Activated CD8-positive, alpha-beta T cell treated with anti-CD3 and anti-CD28 coated beads, Interleukin-2, amount 10 ng/mL, durations not matched to agents 7 days and 5 days (primary cell): ENCODE measurements at regions not wholly inside any gene's neighbourhood (a gene's known extent, or its start where the extent isn't known, plus 50 kb on each side); places are given as distances from the start of the nearest gene placed in this dataset.
"Not testable (repeated sequence)": the region's sequence is repeated elsewhere in the genome, so short reads cannot be mapped to it uniquely, and the experiment has no call there.

ENCODE experiments used
- ATAC-seq: fragments of 150-1000 bp; cut with Tn5 transposase; one replicate; pipeline ENCODE4 v1.10.0; 2021; ENCODE audit warnings: moderate library complexity
- CTCF ChIA-PET: fragments of 350-600 bp; sonication (Branson Sonifier 250); formaldehyde crosslinking; loops from one replicate; lab custom pipeline; 2021; ENCODE audit warnings: antibody characterized with exemption; lab: Charles Lee
- POLR2A ChIA-PET: fragments of 350-600 bp; sonication (Branson Sonifier 250); formaldehyde crosslinking; loops from one replicate; lab custom pipeline; 2021; ENCODE audit warnings: antibody characterized with exemption; lab: Charles Lee
- DNase-seq: peaks from one replicate; pipeline ENCODE4 v3.0.0-alpha.2; 2020
- H3K27ac Mint-ChIP-seq: one replicate; pipeline ENCODE4 v1.8.0; 2021; ENCODE audit warnings: mild to moderate bottlenecking, mixed read lengths
- H3K27me3 Mint-ChIP-seq: one replicate; pipeline ENCODE4 v1.8.0; 2021; ENCODE audit warnings: low read depth, mixed read lengths
- H3K36me3 Mint-ChIP-seq: one replicate; pipeline ENCODE4 v1.8.0; 2021; ENCODE audit warnings: low read depth, mixed read lengths
- H3K4me1 Mint-ChIP-seq: one replicate; pipeline ENCODE4 v1.8.0; 2021; ENCODE audit warnings: low read depth, mixed read lengths
- H3K4me3 Mint-ChIP-seq: one replicate; pipeline ENCODE4 v1.8.0; 2021; ENCODE audit warnings: mild to moderate bottlenecking, mixed read lengths
- H3K9me3 Mint-ChIP-seq: one replicate; pipeline ENCODE4 v1.8.0; 2022; ENCODE audit warnings: mixed read lengths; ENCODE audit not compliant: insufficient read depth

GRCh38 chr5:24005384-24005783 lies 498.0 kb downstream of the PRDM9 start:
- no peaks in the 10 kb centered on the region for H3K27me3 Mint-ChIP-seq
- no peak for ATAC-seq
- H3K4me1 Mint-ChIP-seq = no peaks in the 10 kb centered on the region
- H3K27ac Mint-ChIP-seq = no peak overlapping the region
- DNase-seq = no peak
- no peak overlapping the region for H3K4me3 Mint-ChIP-seq
- no peaks in the 10 kb centered on the region for H3K36me3 Mint-ChIP-seq
- peaks cover 14% of the 10 kb centered on the region for H3K9me3 Mint-ChIP-seq
- CTCF ChIA-PET = no interaction called here
- POLR2A ChIA-PET = no interaction called here

DNA sequence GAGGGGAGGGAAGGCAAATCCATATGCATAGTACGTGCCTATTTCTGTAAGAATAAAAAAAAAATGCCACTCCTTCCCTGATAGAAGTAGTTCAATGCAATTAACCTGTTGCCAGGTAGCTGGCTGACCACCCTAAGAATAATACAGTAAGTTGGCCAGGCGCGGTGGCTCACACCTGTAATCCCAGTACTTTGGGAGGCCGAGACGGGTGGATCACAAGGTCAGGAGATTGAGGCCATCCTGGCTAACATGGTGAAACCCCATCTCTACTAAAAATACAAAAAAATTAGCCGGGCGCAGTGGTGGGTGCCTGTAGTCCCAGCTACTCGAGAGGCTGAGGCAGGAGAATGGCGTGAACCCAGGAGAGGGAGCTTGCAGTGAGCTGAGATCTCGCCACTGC lies 510.3 kb downstream of the PRDM9 start:
- H3K4me3 Mint-ChIP-seq, H3K4me1 Mint-ChIP-seq, H3K9me3 Mint-ChIP-seq, H3K27me3 Mint-ChIP-seq, DNase-seq, CTCF ChIA-PET, H3K27ac Mint-ChIP-seq, H3K36me3 Mint-ChIP-seq, ATAC-seq: not testable (repeated sequence)
- POLR2A ChIA-PET = interaction anchor here (0.6 kb wide), 1 partner anchor 426 kb away, joined by 3 read pairs; no protein-coding TSS in a partner anchor

GRCh38 chr5:24026288-24026687 lies 518.9 kb downstream of the PRDM9 start:
- ChIA-PET POLR2A (no interaction called here), CTCF (no interaction called here)
- no peak for DNase-seq
- no peak overlapping the region for H3K4me3 Mint-ChIP-seq
- H3K27ac Mint-ChIP-seq = no peak overlapping the region
- H3K4me1 Mint-ChIP-seq = no peaks in the 10 kb centered on the region
- ATAC-seq = no peak
- no peaks in the 10 kb centered on the region for H3K27me3 Mint-ChIP-seq
- no peaks in the 10 kb centered on the region for H3K36me3 Mint-ChIP-seq
- peaks cover 27% of the 10 kb centered on the region for H3K9me3 Mint-ChIP-seq

DNA sequence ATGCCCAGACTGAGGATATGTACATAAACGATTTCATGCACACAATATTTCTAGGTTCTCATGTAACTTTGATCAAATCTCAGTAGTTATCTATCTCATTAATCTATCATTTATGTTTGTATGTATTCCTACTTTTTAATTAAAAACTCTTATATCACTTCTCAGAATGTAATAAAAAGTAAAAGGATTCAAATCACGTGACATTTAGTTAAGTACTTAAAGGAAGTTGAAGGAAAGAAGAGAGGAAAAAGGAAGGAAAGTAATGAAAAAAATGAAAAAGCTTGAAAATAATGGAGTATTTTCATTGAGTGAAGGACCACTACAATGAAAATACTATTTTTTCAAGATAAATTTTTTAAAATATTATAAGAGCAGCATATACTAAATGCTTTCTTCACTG lies 535.3 kb downstream of the PRDM9 start:
- Mint-ChIP-seq H3K27ac (no peak overlapping the region), H3K27me3 (no peaks in the 10 kb centered on the region), H3K9me3 (peaks cover 14% of the 10 kb centered on the region), H3K36me3 (no peaks in the 10 kb centered on the region), H3K4me3 (no peak overlapping the region), H3K4me1 (no peaks in the 10 kb centered on the region)
- ChIA-PET CTCF (no interaction called here), POLR2A (no interaction called here)
- no peak for ATAC-seq
- DNase-seq = no peak

DNA sequence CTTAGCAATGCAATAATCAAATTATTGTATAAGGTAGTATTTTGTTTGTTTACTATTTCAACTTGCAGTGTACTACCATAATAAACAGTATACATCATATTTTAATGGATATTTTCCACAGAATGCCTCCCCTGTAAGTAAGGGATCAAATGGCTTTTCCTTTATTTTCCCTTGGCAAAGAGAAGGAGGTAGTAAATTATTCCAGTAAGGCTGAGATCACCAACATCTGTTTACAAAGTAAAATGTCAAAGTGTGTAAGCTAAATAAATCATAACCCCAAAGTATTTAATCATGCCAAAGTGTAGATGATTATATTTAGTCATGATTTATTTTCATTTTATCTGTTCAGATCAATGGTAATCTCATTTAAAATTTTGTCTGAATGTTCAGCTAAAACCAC lies 537.6 kb downstream of the PRDM9 start:
- Mint-ChIP-seq H3K9me3 (peaks cover 19% of the 10 kb centered on the region), H3K4me1 (no peaks in the 10 kb centered on the region), H3K4me3 (no peak overlapping the region), H3K27ac (no peak overlapping the region), H3K36me3 (no peaks in the 10 kb centered on the region), H3K27me3 (no peaks in the 10 kb centered on the region)
- DNase-seq (no peak), ATAC-seq (no peak)
- CTCF ChIA-PET = no interaction called here
- POLR2A ChIA-PET = no interaction called here

DNA sequence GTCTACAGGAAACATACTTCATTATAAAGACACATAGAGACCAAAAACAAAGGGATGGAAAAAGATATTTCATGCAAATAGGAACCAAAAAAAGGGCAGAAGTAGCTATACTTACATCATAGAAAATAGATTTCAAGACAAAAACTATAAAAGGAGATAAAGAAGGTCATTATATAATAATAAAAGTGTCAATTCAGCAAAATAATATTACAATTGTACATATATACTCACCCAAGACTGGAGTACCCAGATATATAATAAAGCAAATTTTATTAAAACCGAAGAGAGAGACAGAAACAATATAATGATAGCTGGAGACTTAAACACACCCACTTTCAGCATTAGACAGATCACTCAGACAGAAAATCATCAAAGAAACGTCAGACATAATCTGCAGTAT lies 546.3 kb downstream of the PRDM9 start:
- POLR2A ChIA-PET = no interaction called here
- H3K27ac Mint-ChIP-seq = no peak overlapping the region
- H3K27me3 Mint-ChIP-seq = no peaks in the 10 kb centered on the region

GRCh38 chr5:24059006-24059405 lies 551.6 kb downstream of the PRDM9 start:
- Mint-ChIP-seq H3K4me1 (no peaks in the 10 kb centered on the region), H3K4me3 (no peak overlapping the region), H3K36me3 (no peaks in the 10 kb centered on the region), H3K27ac (no peak overlapping the region), H3K27me3 (no peaks in the 10 kb centered on the region), H3K9me3 (peaks cover 16% of the 10 kb centered on the region)
- CTCF ChIA-PET = no interaction called here
- POLR2A ChIA-PET = no interaction called here
- DNase-seq (no peak), ATAC-seq (no peak)

More for the DNA sequence above, 546.3 kb downstream of the PRDM9 start:
- DNase-seq (no peak), ATAC-seq (no peak)
- Mint-ChIP-seq H3K4me3 (no peak overlapping the region), H3K9me3 (peaks cover 32% of the 10 kb centered on the region), H3K36me3 (no peaks in the 10 kb centered on the region), H3K4me1 (no peaks in the 10 kb centered on the region)
- CTCF ChIA-PET = no interaction called here

GRCh38 chr5:24059716-24060115 lies 552.3 kb downstream of the PRDM9 start:
- ATAC-seq (no peak), DNase-seq (no peak)
- H3K27me3 Mint-ChIP-seq = no peaks in the 10 kb centered on the region
- H3K36me3 Mint-ChIP-seq = no peaks in the 10 kb centered on the region
- peaks cover 12% of the 10 kb centered on the region for H3K9me3 Mint-ChIP-seq
- CTCF ChIA-PET = no interaction called here
- no peak overlapping the region for H3K27ac Mint-ChIP-seq
- POLR2A ChIA-PET = no interaction called here
- no peaks in the 10 kb centered on the region for H3K4me1 Mint-ChIP-seq
- H3K4me3 Mint-ChIP-seq = no peak overlapping the region

DNA sequence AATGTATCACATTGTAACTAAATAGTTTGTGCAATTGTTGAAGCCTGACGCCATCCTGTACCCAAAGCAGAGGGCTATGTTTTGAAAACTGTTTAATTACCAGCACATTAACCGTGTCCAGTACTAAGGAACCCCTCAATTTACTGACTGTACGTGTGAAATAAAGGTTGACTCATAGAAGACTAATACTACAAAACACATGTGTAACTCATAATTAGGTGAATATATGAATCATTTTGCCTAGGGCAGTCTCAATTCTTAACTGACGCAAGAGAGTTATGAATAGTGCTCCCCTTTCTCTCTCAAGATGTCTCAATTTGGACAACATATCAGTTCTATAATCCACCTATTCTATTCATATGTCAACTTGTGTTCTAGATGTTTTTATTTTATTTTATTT lies 558.4 kb downstream of the PRDM9 start:
- ATAC-seq = no peak
- no peak overlapping the region for H3K4me3 Mint-ChIP-seq

GRCh38 chr5:24067208-24067607 lies 559.8 kb downstream of the PRDM9 start:
- H3K27me3 Mint-ChIP-seq = no peaks in the 10 kb centered on the region
- H3K4me1 Mint-ChIP-seq = no peaks in the 10 kb centered on the region
- ChIA-PET CTCF (no interaction called here), POLR2A (no interaction called here)
- H3K27ac Mint-ChIP-seq = no peak overlapping the region
- no peak overlapping the region for H3K4me3 Mint-ChIP-seq
- DNase-seq = no peak
- H3K9me3 Mint-ChIP-seq = peaks cover 25% of the 10 kb centered on the region
- no peaks in the 10 kb centered on the region for H3K36me3 Mint-ChIP-seq
- no peak for ATAC-seq

More for the DNA sequence above, 558.4 kb downstream of the PRDM9 start:
- H3K36me3 Mint-ChIP-seq = no peaks in the 10 kb centered on the region
- H3K9me3 Mint-ChIP-seq = peaks cover 23% of the 10 kb centered on the region
- no peaks in the 10 kb centered on the region for H3K27me3 Mint-ChIP-seq
- ChIA-PET POLR2A (no interaction called here), CTCF (no interaction called here)
- H3K4me1 Mint-ChIP-seq = no peaks in the 10 kb centered on the region
- no peak overlapping the region for H3K27ac Mint-ChIP-seq
- DNase-seq = no peak

DNA sequence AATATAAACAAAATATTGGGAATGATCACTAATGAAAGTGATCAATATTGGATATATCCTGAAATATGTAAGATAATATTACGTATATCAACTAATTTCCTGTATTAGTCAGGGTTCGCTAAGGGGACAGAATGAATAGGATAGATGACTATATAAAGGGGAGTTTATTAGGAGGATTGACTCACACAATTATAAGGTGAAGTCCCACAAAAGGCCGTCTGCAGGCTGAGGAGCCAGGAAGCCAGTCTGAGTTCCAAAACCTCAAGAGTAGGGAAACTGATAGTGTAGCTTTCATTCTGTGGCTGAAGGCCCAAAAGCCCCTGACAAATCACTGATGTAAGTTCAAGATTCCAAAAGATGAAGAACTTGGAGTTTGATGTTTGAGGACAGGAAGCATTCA lies 561.1 kb downstream of the PRDM9 start:
- ATAC-seq = no peak
- H3K4me3 Mint-ChIP-seq = no peak overlapping the region
- no peaks in the 10 kb centered on the region for H3K36me3 Mint-ChIP-seq
- ChIA-PET CTCF (no interaction called here), POLR2A (no interaction called here)
- H3K4me1 Mint-ChIP-seq = no peaks in the 10 kb centered on the region
- DNase-seq = no peak
- no peak overlapping the region for H3K27ac Mint-ChIP-seq
- no peaks in the 10 kb centered on the region for H3K27me3 Mint-ChIP-seq
- H3K9me3 Mint-ChIP-seq = peaks cover 25% of the 10 kb centered on the region

- ChIA-PET POLR2A (no interaction called here), CTCF (no interaction called here)
- H3K9me3 Mint-ChIP-seq = peaks cover 16% of the 10 kb centered on the region
- H3K27me3 Mint-ChIP-seq = no peaks in the 10 kb centered on the region
- no peak for DNase-seq
- H3K4me1 Mint-ChIP-seq = no peaks in the 10 kb centered on the region
- no peak overlapping the region for H3K27ac Mint-ChIP-seq
- no peaks in the 10 kb centered on the region for H3K36me3 Mint-ChIP-seq
- ATAC-seq = no peak
- no peak overlapping the region for H3K4me3 Mint-ChIP-seq
Observed at GRCh38 chr5:24073107-24073506, 565.7 kb downstream of the PRDM9 start.

DNA sequence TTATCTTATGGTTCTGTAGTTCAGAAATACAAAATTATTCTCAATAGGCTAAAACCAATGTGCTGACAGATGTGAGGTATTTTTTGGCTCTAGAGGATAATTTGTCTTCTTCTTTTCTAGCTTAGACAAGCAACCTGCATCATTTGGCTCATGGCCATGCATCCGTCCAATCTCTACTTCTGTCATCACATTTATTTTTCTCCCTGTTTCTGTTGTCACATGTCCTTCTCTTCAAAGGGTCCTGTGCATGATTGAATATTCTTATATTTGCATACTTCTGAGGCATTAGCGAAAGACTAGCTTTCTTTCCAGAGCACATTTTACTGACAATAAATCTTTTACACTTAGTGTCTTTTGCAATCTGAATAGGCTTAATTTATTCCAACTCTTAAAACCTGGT lies 564.7 kb downstream of the CDH10 start:
- Mint-ChIP-seq H3K4me1 (no peaks in the 10 kb centered on the region), H3K9me3 (peaks cover 13% of the 10 kb centered on the region), H3K27me3 (no peaks in the 10 kb centered on the region), H3K27ac (no peak overlapping the region), H3K36me3 (no peaks in the 10 kb centered on the region), H3K4me3 (no peak overlapping the region)
- ChIA-PET CTCF (no interaction called here), POLR2A (no interaction called here)
- DNase-seq = no peak
- ATAC-seq = no peak
